GM19043 (cell line): ENCODE measurements at regions not wholly inside any gene's neighbourhood (a gene's known extent, or its start where the extent isn't known, plus 50 kb on each side); places are given as distances from the start of the nearest gene placed in this dataset.

Experiments
- ATAC-seq: cut with Tn5 transposase; IDR thresholded peaks from one replicate; pipeline ENCODE4 v1.9.1; 2021; ENCODE audit warnings: low read depth; ENCODE audit not compliant: unreplicated experiment

DNA sequence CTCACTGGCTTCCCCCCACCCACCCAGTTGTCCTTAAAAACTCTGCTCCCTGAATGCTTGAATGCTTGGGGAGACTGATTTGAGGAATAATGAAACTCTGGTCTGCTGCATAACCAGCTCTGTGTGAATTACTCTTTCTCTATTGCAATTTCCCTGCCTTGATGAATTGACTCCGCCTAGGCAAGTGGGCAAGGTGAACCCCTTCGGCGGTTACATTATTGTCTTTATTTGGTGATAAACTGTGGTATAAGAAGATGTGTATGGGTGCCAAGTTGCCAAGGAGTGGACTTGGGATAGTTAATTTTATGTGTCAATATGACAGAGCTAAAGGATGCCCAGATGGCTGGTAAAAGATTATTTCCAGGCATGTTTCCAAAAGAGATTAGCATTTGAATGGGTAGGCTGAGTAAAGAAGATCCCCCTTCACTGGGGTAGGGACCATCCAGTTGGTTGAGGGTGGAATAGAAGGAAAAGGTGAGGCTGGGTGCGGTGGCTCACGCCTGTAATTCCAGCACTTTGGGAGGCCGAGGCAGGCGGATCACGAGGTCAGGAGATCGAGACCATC lies 98.5 kb upstream of the HAAO start:
- no peak for ATAC-seq

DNA sequence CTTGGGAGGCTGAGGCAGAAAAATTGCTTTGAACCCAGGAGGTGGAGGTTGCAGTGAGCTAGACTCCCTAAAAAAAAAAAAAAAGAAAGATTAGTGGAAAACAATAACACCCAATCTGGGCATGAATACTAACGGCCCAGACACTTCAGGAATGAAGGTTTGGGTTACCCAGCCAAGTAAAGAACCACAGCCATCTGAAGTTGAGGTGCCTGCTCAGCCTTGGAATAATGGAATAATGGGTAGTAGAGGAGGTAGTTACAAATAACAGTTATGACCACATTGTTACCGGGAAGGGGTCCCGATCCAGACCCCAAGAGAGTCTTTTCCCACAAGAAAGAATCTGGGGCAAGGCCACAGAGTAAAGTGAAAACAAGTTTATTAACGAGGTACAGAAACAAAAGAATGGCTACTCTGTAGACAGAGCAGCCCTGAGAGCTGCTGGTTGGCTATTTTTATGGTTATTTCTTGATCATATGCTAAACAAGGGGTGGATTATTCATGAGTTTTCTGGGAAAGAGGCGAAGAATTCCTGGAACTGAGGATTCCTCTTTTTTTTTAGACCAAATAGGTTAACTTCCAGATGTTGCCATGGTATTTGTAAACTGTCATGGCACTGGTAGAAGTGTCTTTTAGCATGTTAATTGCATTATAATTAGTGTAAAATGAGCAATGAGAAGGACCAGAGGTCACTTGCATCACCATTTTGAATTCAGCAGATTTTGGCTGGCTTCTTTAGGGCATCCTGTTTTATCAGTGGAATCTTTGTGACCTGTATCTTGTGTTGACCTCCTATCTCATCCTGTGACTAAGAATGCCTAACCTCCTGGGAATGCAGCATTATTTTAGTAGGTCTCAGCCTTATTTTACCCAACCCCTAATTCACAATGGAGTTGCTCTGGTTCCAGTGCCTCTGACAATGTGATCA lies 96.2 kb upstream of the HAAO start:
- ATAC-seq, result no peak

DNA sequence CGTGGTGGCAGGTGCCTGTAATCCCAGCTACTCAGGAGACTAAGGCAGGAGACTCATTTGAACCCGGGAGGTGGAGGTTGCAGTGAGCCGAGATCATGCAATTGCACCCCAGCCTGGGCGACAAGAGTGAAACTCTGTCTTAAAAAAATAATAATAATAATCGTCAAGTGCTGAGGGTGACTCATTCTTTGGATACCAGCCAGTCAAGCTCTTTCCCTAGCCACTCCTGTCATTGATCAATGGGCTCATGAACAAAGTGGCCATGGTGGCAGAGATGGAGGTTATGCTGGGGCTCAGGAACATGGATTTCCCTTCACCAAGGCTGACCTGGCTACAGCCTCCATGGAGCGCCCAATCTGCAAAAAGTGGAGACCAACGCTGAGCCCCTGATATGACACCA lies 94.5 kb upstream of the HAAO start:
- no peak for ATAC-seq

DNA sequence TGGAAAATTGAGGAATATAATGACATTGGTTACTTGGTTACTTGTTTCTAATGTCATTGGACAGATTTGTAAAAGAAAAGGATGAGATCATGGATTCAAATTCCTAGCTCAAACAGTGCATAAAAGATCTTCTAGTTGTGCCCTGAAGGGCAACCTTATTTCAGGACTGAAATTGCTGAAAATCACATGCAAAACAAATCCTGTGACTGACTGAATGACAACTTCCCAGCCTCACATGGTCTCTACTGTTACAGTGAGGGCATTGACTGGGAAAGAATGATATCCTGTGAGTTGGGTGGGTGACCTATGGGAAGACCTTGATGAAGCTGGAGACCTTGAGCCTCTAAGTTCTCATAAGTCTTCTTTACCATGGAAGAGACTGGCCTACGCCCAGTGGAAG lies 90.4 kb upstream of the HAAO start:
- ATAC-seq, result no peak

DNA sequence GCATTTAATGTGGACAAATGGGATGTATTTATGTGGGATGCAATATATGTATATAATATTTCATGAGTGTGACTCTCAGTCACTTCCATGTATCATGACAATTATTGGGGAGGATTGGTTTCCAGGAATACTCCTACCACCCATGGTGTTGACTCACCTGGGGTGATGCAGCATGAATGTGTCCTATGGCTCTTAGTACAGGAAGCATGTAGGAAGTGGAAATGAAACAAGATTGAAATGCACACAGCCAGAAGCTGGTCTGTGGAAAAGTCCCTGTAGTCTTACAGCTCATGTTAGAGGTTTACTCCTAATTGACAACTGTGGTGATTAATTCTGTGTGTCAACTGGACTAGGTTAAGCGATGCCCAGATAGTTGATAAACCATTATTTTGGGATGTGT lies 89.3 kb upstream of the HAAO start:
- ATAC-seq, result no peak

DNA sequence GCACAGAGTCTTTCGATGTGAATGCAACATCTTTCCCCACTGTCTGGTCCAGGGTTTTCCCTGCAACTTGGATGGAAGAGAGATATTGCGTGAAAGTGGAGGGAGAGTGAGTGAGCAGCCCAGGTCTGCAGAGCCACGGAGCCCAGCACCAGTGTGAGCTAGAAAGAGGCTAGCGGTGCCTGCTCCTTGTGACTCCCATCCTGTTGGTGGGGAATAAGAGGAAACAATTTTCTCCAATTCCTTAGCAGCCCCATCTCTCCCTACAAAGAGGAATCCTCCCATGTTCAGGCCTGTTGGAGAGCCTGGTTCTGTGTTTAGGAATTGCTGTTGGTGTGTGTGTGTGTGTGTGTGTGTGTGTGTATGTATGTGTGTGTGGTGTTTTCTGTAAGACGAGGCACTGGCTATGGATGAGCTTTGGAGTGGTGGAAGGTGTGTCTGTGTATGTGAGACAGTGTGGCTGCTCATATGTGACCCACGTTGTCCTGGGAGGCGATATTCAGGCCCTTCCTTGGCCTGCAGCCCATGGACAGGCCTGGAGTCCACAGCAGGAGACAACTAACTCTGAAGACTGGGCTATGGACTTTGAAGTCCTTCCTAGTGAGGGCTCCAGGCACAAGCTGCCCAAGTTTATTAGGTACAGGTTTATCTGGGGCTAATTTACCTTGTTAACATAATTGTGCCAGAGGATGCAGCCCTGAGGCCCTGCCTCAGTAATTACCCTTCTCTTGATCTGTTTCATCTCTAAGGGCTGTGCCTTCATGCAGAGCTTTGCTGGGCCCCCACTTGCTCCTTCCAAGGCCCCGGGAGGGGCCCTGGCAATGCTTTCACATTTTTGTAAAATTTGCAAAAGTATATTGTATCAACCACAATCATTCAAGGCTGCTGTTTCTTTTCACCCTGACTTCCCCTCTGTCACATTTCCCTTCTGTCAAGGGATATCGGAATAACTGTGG lies 88.6 kb upstream of the HAAO start:
- no peak for ATAC-seq

DNA sequence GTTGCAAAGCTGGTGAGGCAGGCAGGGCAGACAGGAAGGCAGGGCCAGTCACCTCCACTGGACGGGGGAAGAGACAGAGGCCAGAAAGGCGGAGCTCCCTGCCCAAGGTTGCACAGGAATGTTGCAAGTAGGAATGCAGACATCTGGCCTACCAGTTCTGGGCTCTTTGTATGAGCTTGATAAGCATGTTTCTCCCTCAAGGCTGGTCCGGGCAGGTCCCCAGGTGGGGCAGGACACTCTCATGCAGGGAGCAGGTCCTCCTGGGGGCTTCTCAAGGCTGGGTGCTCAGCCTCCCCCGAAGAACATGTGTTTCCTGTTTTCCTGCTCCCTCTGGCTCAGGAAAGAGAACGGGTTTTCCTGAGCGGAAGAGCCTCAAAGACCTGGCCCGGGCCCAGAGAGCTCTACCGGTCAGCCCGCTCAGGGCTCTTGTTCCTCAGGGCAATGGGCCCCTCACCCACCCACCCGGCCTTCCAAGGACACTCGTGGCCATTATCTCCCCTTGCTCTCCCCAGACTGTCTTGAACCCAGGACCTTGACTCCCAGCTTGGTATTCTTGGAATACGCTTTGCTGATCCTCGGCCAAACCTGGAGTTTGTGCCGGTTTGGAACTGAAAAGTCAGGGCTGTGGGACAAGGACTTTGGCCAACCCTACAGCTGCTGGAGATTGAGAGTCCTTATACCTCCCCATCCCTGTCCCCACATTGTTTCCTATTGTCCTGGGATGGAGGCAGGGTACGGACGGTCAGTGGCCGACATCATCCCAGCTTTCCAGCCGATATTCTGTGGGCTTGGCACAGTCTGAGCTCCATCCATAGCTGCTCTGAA lies 87.7 kb upstream of the HAAO start:
- ATAC-seq, result no peak

DNA sequence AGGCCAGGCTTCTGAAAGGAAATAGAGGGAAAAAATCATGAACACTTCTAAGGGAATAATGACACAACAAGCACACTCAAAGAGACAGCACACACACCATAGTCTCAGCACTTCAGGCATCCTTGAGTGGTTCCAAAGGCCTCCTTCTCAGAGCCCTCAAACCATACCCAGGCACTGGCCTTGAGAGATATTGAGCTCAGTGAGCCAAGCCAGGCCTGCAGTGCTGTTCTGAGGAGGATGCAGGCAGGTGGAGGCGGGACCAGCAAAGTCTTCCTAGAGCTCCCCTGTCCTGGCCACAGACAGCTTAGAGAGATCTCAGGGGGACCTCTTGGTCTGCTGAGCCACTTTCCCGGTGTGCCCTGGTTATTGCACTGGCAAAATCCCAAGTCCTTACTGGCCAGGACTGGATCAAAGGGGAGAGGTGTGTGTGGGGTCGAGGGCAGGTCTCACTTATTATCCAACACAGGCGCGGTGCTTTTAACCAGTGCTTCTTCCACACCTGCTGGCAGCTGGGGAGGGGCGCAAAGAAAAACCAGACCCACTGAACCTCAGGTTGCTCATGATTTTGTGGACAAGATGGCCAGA lies 86.8 kb upstream of the HAAO start:
- ATAC-seq, result no peak

DNA sequence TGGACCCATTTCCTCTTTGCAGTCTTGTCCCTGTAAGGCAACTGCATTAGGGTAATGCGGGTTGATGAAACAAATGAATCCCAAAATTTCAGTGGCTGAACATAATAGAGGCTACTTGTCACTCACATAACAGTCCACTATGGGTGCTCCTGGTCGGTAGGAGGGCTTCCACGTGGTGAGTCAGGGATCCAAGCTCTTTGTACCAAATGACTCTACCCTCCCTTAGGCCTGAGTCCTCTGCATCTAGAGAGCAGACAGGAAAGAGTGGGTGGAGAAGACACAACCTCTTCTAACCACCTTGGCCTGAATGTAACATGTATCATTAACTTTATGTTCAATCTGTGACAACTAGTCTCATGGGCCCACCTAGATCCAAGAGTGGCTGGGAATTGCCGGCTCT lies 86.2 kb upstream of the HAAO start:
- ATAC-seq, result no peak

DNA sequence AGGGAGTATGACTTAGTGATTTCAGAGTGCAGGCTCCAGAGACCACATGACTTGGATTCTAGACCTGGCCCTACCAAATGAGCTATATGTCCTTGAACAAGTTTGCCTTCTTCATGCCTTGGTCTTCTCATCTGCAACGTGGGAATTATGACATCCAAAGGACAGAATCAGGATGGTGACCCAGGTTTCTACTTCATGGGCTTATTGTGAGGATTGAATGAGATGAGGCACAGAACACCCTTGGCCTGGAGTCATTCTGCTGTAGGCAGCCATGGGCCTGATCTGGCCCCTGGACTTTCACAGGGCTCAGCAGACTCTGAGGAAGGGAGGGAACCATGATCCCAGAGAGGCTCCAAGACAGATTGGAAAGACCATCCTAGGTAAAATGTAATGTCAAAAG lies 85.6 kb upstream of the HAAO start:
- ATAC-seq, result no peak

DNA sequence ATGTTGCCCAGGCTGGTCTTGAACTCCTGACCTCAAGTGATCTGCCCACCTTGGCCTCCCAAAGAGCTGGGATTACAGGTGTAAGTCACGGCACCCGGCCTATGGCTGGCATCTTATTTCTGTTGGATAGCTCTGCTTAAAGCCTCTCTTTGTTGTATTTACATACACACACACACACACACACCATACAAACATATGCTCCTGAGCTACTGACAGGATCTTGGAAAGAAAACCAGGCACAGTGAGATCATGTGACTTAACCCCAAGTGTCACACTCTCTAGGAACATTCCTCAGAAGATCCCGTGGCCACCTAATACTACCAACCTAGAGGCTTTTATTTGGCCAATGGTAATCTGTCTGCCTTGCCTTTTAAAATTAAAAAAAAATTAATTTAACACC lies 85.1 kb upstream of the HAAO start:
- ATAC-seq, result no peak

DNA sequence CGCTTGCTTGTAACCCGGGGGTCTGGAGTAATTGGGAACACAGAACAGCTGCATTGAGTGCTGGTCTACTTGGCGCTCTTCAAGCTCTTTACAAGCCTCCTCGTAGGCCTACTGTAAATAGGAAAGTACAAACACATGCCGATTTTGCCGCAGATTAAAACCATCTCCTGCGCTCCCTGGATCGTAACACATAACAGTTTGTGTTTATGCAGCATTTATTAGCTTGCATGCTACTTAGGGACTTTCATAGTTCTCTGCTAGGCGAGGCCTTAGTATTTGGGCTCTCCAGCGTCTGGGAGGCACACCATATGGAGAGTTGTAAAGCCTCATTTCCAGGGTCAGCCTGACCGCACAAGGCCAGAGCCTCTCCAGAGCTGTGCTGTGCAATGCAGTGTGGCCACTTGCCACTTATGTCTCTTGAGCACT lies 84.0 kb upstream of the HAAO start:
- ATAC-seq, result no peak

DNA sequence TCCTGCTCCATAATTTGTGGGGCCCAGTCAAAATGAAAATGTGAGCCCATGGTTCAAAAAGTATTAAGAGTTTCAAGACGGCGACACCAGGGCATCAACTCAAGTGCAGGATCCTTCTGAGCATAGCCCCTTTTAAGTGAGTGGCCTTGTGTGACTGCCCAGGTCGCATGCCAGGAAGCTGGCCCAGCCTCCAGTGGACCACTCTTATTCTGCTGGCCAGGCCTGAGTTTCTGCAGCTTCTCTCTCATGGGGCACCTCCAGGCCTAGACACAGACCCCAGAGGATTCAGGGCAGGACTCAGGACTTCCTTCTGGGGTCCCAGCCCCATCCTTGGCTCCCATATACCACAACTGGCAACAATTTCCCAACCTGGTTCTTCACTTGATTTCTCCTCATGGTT lies 83.5 kb upstream of the HAAO start:
- ATAC-seq, result no peak

DNA sequence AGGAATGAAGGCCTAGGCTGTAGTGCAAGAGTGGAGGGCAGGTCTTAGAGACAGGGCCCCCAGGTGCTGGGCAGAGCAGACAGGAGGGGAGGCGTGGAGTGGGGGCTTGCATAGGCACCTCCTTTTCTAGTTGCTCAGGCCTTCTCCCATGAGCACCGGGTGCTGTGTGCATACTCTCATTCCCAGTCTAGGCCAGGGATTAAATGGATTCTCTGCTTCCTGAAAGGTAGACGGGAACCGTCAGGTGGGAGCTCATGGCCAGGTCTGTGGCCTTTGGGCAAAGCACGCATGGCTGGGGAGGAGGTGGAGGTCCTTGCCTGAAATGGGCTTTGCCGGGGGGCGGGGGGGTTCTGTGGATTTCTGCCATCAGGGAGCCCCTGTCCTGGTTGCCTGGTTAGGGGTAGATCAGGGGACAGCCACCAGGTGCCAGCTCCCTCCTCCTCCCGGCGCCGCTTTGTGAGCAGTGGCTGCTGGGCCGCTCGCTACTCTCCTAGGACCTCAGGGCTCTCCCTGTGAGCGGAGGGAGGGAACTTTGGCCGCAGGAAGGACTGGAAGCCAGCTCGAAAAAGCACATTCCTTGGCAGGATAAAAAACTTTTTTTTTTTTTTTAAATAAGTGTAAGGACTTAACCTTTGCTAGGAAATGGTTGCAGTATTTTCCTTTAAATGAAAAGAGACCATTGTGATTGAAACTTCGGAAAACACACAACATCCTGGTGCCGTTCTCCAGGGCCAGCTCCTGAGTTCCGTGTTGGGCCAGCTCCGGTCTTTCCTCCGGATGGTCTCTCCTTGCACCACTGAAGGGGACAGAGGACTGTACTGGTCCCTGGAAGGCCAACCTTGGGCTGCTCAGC lies 82.8 kb upstream of the HAAO start:
- no peak for ATAC-seq

DNA sequence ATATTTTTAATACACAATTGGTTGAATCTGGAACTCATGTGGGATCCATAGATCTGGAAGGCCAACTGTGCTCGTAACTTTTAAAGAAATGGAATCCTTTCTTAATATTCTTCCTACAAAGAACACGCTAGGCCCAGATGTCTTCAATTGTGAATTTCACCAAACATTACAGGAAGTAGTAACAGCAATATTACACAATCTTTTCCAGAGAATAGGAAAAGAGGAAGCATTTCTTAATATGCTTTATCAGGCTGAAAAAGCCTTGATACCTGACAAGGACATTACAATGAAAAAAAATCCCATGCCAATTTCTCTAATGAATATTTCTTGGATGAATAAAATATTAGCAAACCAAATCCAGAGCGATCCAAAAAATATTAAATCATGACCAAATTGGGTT lies 80.3 kb upstream of the HAAO start:
- ATAC-seq, result no peak

DNA sequence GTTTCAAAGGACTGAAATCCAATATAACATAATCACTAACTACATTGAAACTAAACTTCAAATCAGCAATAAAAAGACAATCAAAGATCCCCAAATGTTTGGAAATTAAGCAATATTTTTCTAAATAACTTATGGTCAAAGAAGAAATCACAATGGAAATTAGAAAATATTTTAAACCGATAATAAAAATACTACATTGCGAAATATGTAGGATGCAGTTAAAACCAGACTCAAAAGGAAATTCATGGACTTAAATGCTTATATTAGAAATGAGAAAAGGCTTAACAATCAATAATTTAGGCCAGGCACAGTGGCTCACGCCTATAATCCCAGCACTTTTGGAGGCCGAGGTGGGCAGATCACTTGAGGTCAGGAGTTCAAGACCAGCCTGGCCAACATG lies 79.0 kb upstream of the HAAO start:
- ATAC-seq, result no peak

DNA sequence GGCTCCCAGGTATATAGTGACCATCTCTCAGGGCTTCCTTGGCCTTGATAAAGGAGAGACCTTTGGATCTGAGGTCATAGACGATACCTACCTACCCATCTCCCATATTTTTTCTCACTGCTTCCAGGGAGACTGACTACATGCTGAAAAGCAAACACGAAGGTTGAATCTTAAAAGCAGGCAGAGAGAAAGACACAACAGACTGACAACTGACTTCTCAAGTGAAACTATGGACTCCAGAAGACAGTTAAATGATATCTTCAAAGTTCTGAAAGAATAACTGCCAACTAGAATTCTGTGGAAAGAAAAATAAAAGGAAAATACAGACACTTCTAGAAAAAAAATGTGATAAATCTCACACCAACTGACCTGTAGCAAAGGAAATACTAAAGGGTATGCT lies 76.5 kb upstream of the HAAO start:
- no peak for ATAC-seq

DNA sequence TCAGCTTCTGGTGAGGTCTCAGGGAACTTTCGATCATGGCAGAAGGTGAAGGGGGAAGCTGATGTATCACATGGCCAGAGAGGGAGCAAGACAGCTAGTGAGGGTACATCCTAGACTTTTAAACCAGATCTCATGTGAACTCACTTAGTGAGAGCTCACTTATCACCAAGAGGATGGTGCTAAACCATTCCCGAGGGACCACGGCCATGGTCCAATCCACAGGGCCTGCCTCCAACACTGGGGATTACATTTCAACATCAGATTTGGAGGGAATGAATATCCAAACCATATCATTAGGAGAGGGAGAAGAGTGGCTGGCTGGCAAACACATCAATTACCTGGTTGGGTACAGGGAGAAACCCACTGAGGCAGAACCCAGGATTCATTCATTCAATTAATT lies 75.7 kb upstream of the HAAO start:
- ATAC-seq, result no peak
